AG20443 (cell line): ENCODE measurements at regions not wholly inside any gene's neighbourhood (a gene's known extent, or its start where the extent isn't known, plus 50 kb on each side); places are given as distances from the start of the nearest gene placed in this dataset.

Experiments
- DNase-seq: peaks from one replicate; pipeline ENCODE4 v3.0.0; 2012; ENCODE audit warnings: low spot score, mixed read lengths

- no peak for DNase-seq
Measured at GRCh38 chr3:25292595-25292994, 135.5 kb upstream of the RARB start.

DNA sequence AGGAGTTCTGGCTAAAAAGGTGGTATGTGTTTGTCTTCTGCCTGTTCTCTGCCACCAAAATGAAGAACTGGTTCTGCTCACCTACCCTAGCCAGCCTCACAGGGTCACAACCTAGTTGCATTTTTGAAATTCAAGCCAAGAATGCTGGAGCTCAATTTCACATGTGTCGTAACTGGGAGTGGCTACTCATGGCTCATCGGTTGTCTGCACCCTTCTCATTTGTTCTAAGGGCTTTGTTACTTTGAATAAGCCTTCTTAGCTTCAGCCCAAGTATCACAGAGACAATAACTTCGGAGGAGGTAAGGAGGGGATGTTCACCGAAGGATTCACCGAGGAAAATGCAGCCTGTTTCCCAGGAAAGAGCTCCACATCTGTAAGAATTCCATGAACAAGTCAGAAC lies 134.3 kb upstream of the RARB start:
- peak; percentile 9 for DNase-seq

- no peak for DNase-seq
Measured at GRCh38 chr3:25294169-25294805, 133.8 kb upstream of the RARB start.

- DNase-seq, result no peak
Measured at GRCh38 chr3:25297667-25298585, 130.1 kb upstream of the RARB start.

GRCh38 chr3:25300141-25300540 lies 127.9 kb upstream of the RARB start:
- no peak for DNase-seq

DNA sequence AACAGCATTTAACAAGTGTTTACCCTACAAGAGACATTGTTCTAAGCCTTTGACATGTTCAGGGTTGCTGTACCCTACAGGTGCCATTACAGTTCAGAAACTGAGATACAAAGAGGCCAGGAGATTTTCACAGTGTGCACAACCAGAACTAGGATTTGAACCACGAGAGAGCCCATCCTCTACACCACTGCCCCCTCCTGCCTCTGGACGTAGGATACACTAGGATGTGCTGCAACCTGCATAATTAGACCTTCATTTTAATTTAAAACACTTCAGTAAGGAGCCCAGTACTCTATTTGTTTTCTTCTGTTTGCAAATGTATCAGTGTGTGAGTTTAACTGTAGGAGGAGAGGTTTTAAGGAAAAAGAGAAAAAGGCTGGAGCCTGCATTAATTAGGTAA lies 123.1 kb upstream of the RARB start:
- no peak for DNase-seq

DNA sequence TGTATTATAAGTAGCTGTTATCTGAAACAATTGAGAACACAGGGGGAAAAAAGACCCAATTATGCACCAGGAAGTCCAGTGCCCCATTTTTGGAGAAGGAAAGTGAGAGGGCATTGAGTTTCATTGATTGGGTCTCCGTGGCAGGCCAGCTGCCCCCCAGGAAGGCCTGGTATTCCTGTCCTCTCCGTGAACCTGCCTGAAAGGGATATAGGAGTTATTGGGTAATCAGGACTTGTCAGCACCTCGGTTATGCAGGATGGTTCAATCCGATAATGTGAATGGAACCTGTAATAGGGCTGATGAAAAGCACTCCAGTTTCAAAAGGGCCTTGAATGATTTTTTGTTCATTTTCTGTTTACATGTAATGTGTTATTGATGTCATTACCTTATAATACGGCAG lies 122.0 kb upstream of the RARB start:
- DNase-seq, result no peak

DNA sequence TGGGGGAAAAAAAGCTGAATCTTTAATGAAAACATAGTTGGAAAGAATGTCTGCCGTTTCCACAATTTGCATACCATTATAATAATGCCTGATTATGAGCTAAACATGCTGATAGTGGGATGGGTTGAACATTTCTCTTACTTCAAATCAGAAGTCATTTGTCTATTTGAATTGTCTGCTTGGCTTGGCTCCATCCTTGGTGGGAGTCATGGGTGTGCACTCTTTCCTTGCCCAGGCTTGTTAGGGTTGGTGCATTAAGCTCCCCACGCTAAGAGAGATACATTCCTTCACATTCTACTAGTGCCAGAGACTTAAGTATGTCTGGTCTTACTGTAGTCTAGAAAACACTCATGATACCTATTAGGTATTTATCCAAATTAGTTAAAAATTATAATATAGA lies 121.4 kb upstream of the RARB start:
- no peak for DNase-seq

GRCh38 chr3:25313286-25313685 lies 114.8 kb upstream of the RARB start:
- DNase-seq, result no peak

- no peak for DNase-seq
Measured at GRCh38 chr3:25324954-25325655, 103.0 kb upstream of the RARB start.

GRCh38 chr3:25335356-25335755 lies 92.7 kb upstream of the RARB start:
- no peak for DNase-seq

DNA sequence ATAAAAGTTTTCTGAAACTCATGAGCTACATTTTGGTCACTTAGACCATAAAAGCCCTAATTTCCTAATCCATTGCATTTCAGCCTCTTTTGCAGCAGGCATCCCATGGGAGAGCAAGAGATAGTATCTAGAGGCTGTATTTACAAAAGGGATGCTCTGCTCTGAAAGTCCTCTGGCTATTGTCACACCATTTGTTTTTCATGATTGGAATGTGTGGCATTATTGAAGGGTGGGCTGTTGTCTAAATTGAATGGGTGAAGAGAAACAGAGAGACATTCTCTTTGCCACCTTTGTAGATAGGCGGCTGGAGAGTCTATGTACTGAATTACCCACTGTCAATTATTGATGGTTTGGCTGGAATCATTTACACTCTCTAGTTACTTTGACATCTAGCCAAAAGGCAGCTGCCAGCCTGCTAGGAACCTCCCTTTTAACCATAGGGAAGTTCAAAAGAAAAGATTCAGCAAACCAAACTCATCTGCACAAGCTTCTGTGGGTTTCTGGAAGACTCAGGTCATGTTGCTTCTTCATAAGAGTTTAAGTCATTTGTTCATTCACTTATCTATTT lies 89.8 kb upstream of the RARB start:
- DNase-seq, result no peak

- DNase-seq, result no peak
Measured at GRCh38 chr3:25339225-25339624, 88.8 kb upstream of the RARB start.

DNA sequence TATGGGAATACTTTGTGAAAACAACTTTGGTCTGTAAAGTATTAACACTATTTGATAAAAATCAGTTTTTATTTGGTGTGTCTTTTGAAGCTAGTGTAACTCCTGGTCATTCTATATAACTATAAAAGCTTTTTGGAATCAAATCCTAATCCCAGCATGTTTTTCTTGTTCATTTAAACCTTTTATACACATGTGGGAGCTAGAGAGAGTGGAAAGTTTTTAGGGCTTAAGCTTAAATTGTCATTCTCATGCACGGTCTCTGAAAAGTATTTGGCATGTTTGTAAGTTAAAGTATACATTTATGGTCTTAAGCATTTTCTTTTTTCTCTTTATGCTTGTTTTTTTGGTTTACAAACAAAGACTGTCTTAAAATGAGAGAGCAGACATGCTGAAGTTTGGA lies 83.4 kb upstream of the RARB start:
- DNase-seq, result no peak

DNA sequence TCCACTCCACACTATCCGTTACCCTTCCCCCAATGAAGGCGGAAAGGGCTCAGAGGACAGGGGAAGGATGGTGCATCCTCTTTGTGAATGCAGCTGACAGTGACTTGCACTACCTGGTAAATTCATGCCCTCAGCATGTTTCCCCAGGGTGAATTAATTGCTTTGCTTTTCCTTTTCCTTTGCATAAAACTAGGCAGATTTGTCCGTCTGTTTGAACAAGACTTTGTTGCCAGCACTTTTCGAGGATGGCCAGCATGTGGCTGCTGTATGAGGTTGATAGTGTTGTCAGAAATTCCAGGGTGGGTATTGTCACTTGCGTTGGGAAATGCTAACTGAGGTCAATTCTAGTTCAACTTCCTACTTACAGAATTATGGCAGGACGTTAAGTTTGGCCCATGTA lies 79.0 kb upstream of the RARB start:
- no peak for DNase-seq

- DNase-seq, result no peak
Measured at GRCh38 chr3:25349828-25350724, 78.0 kb upstream of the RARB start.

DNA sequence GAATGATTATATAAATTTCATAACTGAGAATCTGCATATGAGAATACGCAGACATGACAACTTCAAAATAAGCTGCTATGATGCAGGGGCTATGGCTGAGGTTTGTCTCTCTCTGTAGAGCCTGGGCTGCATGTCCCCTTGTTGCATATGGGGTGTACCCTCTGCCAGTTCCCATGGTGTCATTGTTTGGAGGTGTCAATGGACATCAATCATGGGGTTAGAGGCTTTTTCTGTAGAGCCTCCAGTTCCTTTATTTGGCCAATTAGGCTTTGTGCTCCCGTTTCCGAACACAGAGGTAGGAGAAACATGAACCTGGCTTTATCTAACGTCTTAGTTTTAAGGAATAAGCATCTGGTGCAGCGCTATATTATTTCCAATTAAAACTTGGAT lies 77.3 kb upstream of the RARB start:
- DNase-seq, result no peak

DNA sequence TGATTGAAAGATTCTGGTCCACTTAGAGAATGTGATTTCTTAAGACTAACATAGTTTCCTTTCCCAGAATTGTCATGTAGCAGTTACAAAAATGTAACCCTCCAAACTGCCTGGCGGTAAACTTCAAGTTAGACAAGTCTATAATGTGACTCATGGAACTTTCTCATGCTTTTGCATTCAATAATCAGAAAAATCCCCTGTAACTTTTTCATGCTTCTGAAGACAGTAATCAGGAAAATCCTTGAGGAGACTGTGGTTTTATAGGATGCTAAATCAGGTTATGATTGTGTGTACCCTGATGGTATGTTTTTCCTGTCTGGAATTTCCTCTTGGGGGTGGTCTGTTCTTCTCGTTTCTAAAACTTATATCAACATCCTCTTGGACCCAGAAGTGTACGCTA lies 74.0 kb upstream of the RARB start:
- no peak for DNase-seq

GRCh38 chr3:25355034-25355885 lies 72.8 kb upstream of the RARB start:
- DNase-seq, result no peak

GRCh38 chr3:25355998-25356397 lies 72.1 kb upstream of the RARB start:
- no peak for DNase-seq

GRCh38 chr3:25362118-25362517 lies 65.9 kb upstream of the RARB start:
- no peak for DNase-seq
